ENCODE measurements at regions not wholly inside any gene's neighbourhood (a gene's known extent, or its start where the extent isn't known, plus 50 kb on each side); places are given as distances from the start of the nearest gene placed in this dataset.

DNA sequence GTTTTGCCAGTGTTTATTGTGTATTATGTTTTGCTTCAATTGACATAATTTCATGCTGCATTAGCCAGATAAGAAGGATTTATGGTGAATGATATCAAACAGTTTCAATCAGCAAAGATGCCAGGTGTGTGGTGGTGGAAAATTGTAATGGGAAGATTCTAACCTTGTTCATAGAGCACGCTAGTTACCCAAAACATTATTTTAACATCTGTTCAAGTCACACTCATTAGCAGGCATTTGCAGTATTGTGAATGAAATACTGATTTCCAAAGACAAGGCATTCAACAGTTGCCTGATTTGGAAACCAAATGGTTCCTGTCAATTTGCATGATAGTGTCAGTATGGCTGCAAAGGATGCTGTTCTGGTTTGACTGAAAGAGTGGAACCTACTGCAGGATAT is 129.7 kb downstream of the EPC1 start:
- 0% methylated on average over 1 of the region's 1 CpG for WGBS (ENCODE audit: insufficient coverage, low coverage, missing lambda C conversion rate)
- ChIA-PET CTCF (ENCODE audit: low intra/inter-chr PET ratio) (no interaction called here), POLR2A (no interaction called here)
- H3K4me3 ChIP-seq, result no peak overlapping the region
- FAIRE-seq (no peak), ATAC-seq (no peak), DNase-seq (ENCODE audit: extremely low read depth in 1 of 4, low spot score in 3 of 4) (no peak)
- no peak overlapping the region for H3K4me2 ChIP-seq (ENCODE audit: insufficient read depth, low read length)
- no peak overlapping the region for H2AFZ ChIP-seq (ENCODE audit: low read depth, low read length)
- no peaks in the 10 kb centered on the region for H4K20me1 ChIP-seq (replicated peaks; ENCODE audit: control insufficient read depth, insufficient read depth, low read length)
- TF ChIP-seq ZNF584 (CRISPR knock-in tag; IDR thresholded peaks at IDR 0.05; ENCODE audit: low read depth) (no peak), ZNF79 (CRISPR knock-in tag; IDR thresholded peaks at IDR 0.05; ENCODE audit: low read depth) (no peak), CHD2 (IDR thresholded peaks at IDR 0.05; ENCODE audit: low read depth, low read length) (no peak), TOE1 (IDR thresholded peaks at IDR 0.05; ENCODE audit: borderline replicate concordance) (no peak), TOE1 (CRISPR knock-in tag; IDR thresholded peaks at IDR 0.05; ENCODE audit: borderline replicate concordance, low read depth) (no peak), TAL1 (IDR thresholded peaks at IDR 0.05) (no peak), FOXK1 (CRISPR knock-in tag; IDR thresholded peaks at IDR 0.05; ENCODE audit: borderline replicate concordance) (no peak), SMC3 (conservative IDR thresholded peaks at IDR 0.05; ENCODE audit: insufficient read depth, low read depth, low read length) (no peak), NR2C1 (IDR thresholded peaks at IDR 0.05) (no peak), NR2C1 (tag; IDR thresholded peaks at IDR 0.05) (no peak)
- H3K9me1 ChIP-seq (ENCODE audit: control insufficient read depth, insufficient read depth, low read length), result no peaks in the 10 kb centered on the region
- H3K79me2 ChIP-seq (ENCODE audit: control insufficient read depth, insufficient read depth, low read length), result no peaks in the 10 kb centered on the region
- H3K9ac ChIP-seq (ENCODE audit: insufficient read depth in 1 of 2, low read depth in 2 of 2, low read length in 2 of 2), result no peak overlapping the region
- H3K9me3 ChIP-seq (replicated peaks; ENCODE audit: control insufficient read depth, insufficient read depth, low read depth, low read length), result no peaks in the 10 kb centered on the region
- intact Hi-C loops (cut with micrococcal nuclease), result no loop called here
- no peaks in the 10 kb centered on the region for H3K4me1 ChIP-seq (replicated peaks in 1 of 2; ENCODE audit: control insufficient read depth in 2 of 2, insufficient read depth in 2 of 2, low read length in 2 of 2)
- in situ Hi-C loops (cut with MboI), result no loop called here
- H3K27me3 ChIP-seq (ENCODE audit: control insufficient read depth in 2 of 2, insufficient read depth in 2 of 2, low read length in 2 of 2), result no peaks in the 10 kb centered on the region
- no TSS peak for BruUV-seq (replicated peaks)
- no peaks in the 10 kb centered on the region for H3K36me3 ChIP-seq (ENCODE audit: control insufficient read depth, insufficient read depth, low read length)
- no peak overlapping the region for H3K27ac ChIP-seq (ENCODE audit: extremely low read depth, low read depth, low read length)

Measured in K562 (cell line).